PC-9 (cell line): ENCODE measurements at regions not wholly inside any gene's neighbourhood (a gene's known extent, or its start where the extent isn't known, plus 50 kb on each side); places are given as distances from the start of the nearest gene placed in this dataset.

Experiments used
- EZH2 ChIP-seq: fragments of 200-600 bp; sonication (generic); IDR thresholded peaks from 2 replicates; pipeline ENCODE4 v1.8.0; 2017; ENCODE audit warnings: antibody characterized with exemption, low read depth
- TF ChIP-seq, protein P1 (sequence below): fragments of 200-600 bp; sonication (generic); conservative IDR thresholded peaks from 2 replicates; pipeline ENCODE4 v1.6.1; 2017; ENCODE audit warnings: mixed run types, antibody characterized with exemption, mild to moderate bottlenecking, moderate library complexity

- no peak for TF ChIP-seq EZH2
- TF ChIP-seq, protein P1, sequence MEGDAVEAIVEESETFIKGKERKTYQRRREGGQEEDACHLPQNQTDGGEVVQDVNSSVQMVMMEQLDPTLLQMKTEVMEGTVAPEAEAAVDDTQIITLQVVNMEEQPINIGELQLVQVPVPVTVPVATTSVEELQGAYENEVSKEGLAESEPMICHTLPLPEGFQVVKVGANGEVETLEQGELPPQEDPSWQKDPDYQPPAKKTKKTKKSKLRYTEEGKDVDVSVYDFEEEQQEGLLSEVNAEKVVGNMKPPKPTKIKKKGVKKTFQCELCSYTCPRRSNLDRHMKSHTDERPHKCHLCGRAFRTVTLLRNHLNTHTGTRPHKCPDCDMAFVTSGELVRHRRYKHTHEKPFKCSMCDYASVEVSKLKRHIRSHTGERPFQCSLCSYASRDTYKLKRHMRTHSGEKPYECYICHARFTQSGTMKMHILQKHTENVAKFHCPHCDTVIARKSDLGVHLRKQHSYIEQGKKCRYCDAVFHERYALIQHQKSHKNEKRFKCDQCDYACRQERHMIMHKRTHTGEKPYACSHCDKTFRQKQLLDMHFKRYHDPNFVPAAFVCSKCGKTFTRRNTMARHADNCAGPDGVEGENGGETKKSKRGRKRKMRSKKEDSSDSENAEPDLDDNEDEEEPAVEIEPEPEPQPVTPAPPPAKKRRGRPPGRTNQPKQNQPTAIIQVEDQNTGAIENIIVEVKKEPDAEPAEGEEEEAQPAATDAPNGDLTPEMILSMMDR: no peak
These were observed 430.0 kb upstream of the ID2 start for GRCh38 chr2:8251856-8252255.
